HCT116 (cell line): ENCODE measurements at regions not wholly inside any gene's neighbourhood (a gene's known extent, or its start where the extent isn't known, plus 50 kb on each side); places are given as distances from the start of the nearest gene placed in this dataset.
"Not testable (repeated sequence)": the region's sequence is repeated elsewhere in the genome, so short reads cannot be mapped to it uniquely, and the experiment has no call there.

Source experiments
- ATAC-seq: fragments of 200-7000 bp; cut with Tn5 transposase; 2 replicates; pipeline ENCODE4 v1.9.1; 2020; ENCODE audit warnings: mild to moderate bottlenecking, moderate library complexity
- BruUV-seq: library from RNA; stranded (reverse); fragments of 400-500 nt; replicated peaks from 2 replicates; lab custom pipeline; 2021; lab: Mats Ljungman, UMichigan
- CTCF ChIA-PET: fragments of 300-600 bp; sonication (Branson Sonifier 250); formaldehyde crosslinking; loops from one replicate; lab custom pipeline; 2021; ENCODE audit warnings: antibody characterized with exemption; lab: Charles Lee
- POLR2A ChIA-PET: fragments of 300-600, 350-600 bp; sonication (Branson Sonifier 250); formaldehyde crosslinking; loops from one replicate; lab custom pipeline; 2021; ENCODE audit warnings: antibody characterized with exemption; lab: Charles Lee
- RAD21 ChIA-PET, 2 experiments: fragments of 300-600 bp; sonication (Branson Sonifier 250); formaldehyde crosslinking; loops; one replicate each; lab custom pipeline; 2023; ENCODE audit warnings: low total read pairs in 2 of 2; ENCODE audit not compliant: uncharacterized antibody in 2 of 2, unreplicated experiment in 2 of 2, low non-redundant PET in 1 of 2; lab: Charles Lee
- DNase-seq: peaks from one replicate; pipeline ENCODE4 v3.0.0-alpha.2; 2010; ENCODE audit warnings: low read depth, low spot score
- H2AFZ ChIP-seq: fragments of 200-600 bp; shearing (Covaris generic), sonication (generic); 2 replicates; pipeline ENCODE4 v1.6.1; 2017; ENCODE audit warnings: low read depth, mixed run types, mixed read lengths, antibody characterized with exemption, low read length; ENCODE audit not compliant: poor library complexity, severe bottlenecking
- H3K27ac ChIP-seq: 2 replicates; pipeline ENCODE4 v1.5.1; 2012; ENCODE audit warnings: low read depth, low read length
- H3K27me3 ChIP-seq: fragments of 200-600 bp; sonication (generic); 2 replicates; pipeline ENCODE4 v1.6.1; 2016; ENCODE audit warnings: mixed run types, low read length, mixed read lengths; ENCODE audit not compliant: insufficient read depth
- H3K36me3 ChIP-seq, 2 experiments: fragments of 200-500 bp in 1 of 2; fragments of 200-600 bp in 1 of 2; sonication (Bioruptor generic) in 1 of 2; sonication (generic) in 1 of 2; 2 replicates each; pipeline versions ENCODE4 v1.5.1 to v1.6.1; 2014 to 2016; ENCODE audit warnings: low read length in 2 of 2, inconsistent platforms in 1 of 2, mixed read lengths in 1 of 2, mixed run types in 1 of 2; ENCODE audit not compliant: insufficient read depth in 2 of 2, control insufficient read depth in 1 of 2
- H3K4me1 ChIP-seq, 2 experiments: fragments of 200-600 bp in 1 of 2; sonication (generic) in 1 of 2; 2 replicates each; pipeline versions ENCODE4 v1.5.1 to v1.6.1; 2012 to 2017; ENCODE audit warnings: low read length in 2 of 2, inconsistent platforms in 1 of 2, mild to moderate bottlenecking in 1 of 2, mixed read lengths in 1 of 2, mixed run types in 1 of 2, moderate library complexity in 1 of 2; ENCODE audit not compliant: insufficient read depth in 2 of 2, control insufficient read depth in 1 of 2
- H3K4me2 ChIP-seq: fragments of 200-600 bp; sonication (generic); 2 replicates; pipeline ENCODE4 v1.6.1; 2017; ENCODE audit warnings: mixed run types, low read length, mixed read lengths
- H3K4me3 ChIP-seq, 2 experiments: fragments of 200-600 bp in 1 of 2; sonication (generic) in 1 of 2; replicated peaks in 1 of 2; 2 replicates each; pipeline ENCODE4 v1.5.1; 2011 to 2016; ENCODE audit warnings: low read length in 2 of 2, control low read depth in 1 of 2, low read depth in 1 of 2, mild to moderate bottlenecking in 1 of 2, mixed read lengths in 1 of 2, mixed run types in 1 of 2
- H3K79me2 ChIP-seq: fragments of 200-600 bp; sonication (generic); 2 replicates; pipeline ENCODE4 v1.6.1; 2017; ENCODE audit warnings: mild to moderate bottlenecking, mixed run types, low read length, moderate library complexity, mixed read lengths; ENCODE audit not compliant: insufficient read depth
- H3K9ac ChIP-seq: fragments of 200-600 bp; sonication (generic); 2 replicates; pipeline ENCODE4 v1.6.1; 2016; ENCODE audit warnings: low read length, mixed read lengths
- H3K9me2 ChIP-seq: fragments of 200-600 bp; sonication (generic), shearing (Covaris generic); 2 replicates; pipeline ENCODE4 v1.6.1; 2017; ENCODE audit warnings: mixed run types, mild to moderate bottlenecking, moderate library complexity; ENCODE audit not compliant: insufficient read depth
- H3K9me3 ChIP-seq, 2 experiments: fragments of 200-500 bp in 1 of 2; fragments of 200-600 bp in 1 of 2; sonication (Bioruptor generic) in 1 of 2; sonication (generic) in 1 of 2; 2 replicates each; pipeline ENCODE4 v1.6.1; 2014 to 2017; ENCODE audit warnings: low read length in 2 of 2, mixed read lengths in 2 of 2, inconsistent platforms in 1 of 2, low read depth in 1 of 2, mild to moderate bottlenecking in 1 of 2, mixed run types in 1 of 2, moderate library complexity in 1 of 2; ENCODE audit not compliant: control insufficient read depth in 1 of 2, insufficient read depth in 1 of 2
- H4K20me1 ChIP-seq: fragments of 200-600 bp; sonication (generic), shearing (Covaris generic); 2 replicates; pipeline ENCODE4 v1.6.1; 2017; ENCODE audit warnings: mixed run types, mild to moderate bottlenecking, moderate library complexity; ENCODE audit not compliant: insufficient read depth
- CBX3 ChIP-seq: IDR thresholded peaks from 2 replicates; pipeline ENCODE4 v1.6.1; 2012; ENCODE audit warnings: low read depth
- RAD21 ChIP-seq: IDR thresholded peaks from 2 replicates; pipeline ENCODE4 v1.6.1; 2012; ENCODE audit warnings: low read depth, mild to moderate bottlenecking
- intact Hi-C: fragments of 100-400 bp; cut with micrococcal nuclease; formaldehyde crosslinking; loops from 2 replicates; pipeline ENCODE4 v1.10.0; 2022
- TF ChIP-seq, protein P1 (sequence below), 3 experiments: fragments of 200-600 bp in 1 of 3; sonication (generic) in 1 of 3; IDR thresholded peaks in 2 of 3; conservative IDR thresholded peaks in 1 of 3; 2 replicates each; pipeline ENCODE4 v1.5.1; 2012 to 2017; ENCODE audit warnings: low read depth in 2 of 3, low read length in 2 of 3, antibody characterized with exemption in 1 of 3, borderline replicate concordance in 1 of 3, control low read depth in 1 of 3, mild to moderate bottlenecking in 1 of 3, mixed read lengths in 1 of 3, mixed run types in 1 of 3, moderate library complexity in 1 of 3; ENCODE audit not compliant: insufficient read depth in 1 of 3
- TF ChIP-seq, protein P2 (sequence below): IDR thresholded peaks from 2 replicates; pipeline ENCODE4 v1.6.1; 2012; ENCODE audit warnings: low read depth

DNA sequence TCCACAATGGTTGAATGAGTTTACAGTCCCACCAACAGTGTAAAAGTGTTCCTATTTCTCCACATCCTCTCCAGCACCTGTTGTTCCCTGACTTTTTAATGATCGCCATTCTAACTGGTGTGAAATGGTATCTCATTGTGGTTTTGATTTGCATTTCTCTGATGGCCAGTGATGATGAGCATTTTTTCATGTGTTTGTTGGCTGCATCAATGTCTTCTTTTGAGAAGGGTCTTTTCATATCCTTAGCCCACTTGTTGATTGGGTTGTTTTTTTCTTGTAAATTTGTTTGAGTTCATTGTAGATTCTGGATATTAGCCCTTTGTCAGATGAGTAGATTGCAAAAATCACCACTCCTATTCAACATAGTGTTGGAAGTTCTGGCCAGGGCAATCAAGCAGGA, 287.6 kb upstream of the RASGRP1 start:
- RAD21 ChIA-PET, POLR2A ChIA-PET, intact Hi-C loops, H3K4me3 ChIP-seq, DNase-seq, BruUV-seq, H2AFZ ChIP-seq, H3K4me2 ChIP-seq, H3K9me3 ChIP-seq, H3K27me3 ChIP-seq, CTCF ChIA-PET, H3K9ac ChIP-seq, H3K79me2 ChIP-seq, H3K36me3 ChIP-seq, H3K4me1 ChIP-seq, H3K9me2 ChIP-seq, ATAC-seq, H4K20me1 ChIP-seq, H3K27ac ChIP-seq: not testable (repeated sequence)

DNA sequence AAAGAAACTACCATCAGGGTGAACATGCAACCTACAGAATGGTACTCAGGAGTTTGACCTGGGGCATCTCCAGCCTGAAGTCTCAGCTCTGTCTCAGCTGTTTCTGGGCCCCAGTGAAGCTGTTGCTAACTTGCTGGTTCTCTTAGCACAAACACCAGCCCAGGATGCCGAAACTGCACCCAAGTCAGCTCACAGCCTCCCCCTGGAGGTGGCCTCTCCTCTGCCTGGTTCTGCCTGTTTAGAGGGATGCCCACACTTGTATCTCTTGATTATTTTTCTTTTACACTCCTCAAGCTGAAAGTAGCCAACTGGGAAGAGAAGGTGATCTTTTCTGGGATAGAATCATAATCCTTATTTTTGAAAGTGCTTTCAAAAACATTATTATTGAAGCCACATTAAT, 289.0 kb upstream of the RASGRP1 start:
- DNase-seq (peak; percentile 24), ATAC-seq (peak; percentile 84)
- Histone ChIP-seq H3K9me2 (no peaks in the 10 kb centered on the region), H3K36me3 (no peaks in the 10 kb centered on the region), H3K9ac (no peak overlapping the region), H3K4me1 (no peaks in the 10 kb centered on the region), H3K27me3 (no peaks in the 10 kb centered on the region), H3K79me2 (no peaks in the 10 kb centered on the region), H3K4me3 (no peak overlapping the region), H3K4me2 (no peak overlapping the region), H3K9me3 (no peaks in the 10 kb centered on the region), H4K20me1 (no peaks in the 10 kb centered on the region), H3K27ac (no peak overlapping the region), H2AFZ (no peak overlapping the region)
- CTCF ChIA-PET, result interaction anchor here (0.7 to 1.0 kb wide), 3 partner anchors 8 to 146 kb away, joined by 4 to 5 read pairs (median 5); no protein-coding TSS in a partner anchor
- RAD21 ChIA-PET, result no interaction called here
- POLR2A ChIA-PET, result no interaction called here
- TF ChIP-seq CBX3 (no peak), RAD21 (peak; percentile 30)
- TF ChIP-seq, protein P1, sequence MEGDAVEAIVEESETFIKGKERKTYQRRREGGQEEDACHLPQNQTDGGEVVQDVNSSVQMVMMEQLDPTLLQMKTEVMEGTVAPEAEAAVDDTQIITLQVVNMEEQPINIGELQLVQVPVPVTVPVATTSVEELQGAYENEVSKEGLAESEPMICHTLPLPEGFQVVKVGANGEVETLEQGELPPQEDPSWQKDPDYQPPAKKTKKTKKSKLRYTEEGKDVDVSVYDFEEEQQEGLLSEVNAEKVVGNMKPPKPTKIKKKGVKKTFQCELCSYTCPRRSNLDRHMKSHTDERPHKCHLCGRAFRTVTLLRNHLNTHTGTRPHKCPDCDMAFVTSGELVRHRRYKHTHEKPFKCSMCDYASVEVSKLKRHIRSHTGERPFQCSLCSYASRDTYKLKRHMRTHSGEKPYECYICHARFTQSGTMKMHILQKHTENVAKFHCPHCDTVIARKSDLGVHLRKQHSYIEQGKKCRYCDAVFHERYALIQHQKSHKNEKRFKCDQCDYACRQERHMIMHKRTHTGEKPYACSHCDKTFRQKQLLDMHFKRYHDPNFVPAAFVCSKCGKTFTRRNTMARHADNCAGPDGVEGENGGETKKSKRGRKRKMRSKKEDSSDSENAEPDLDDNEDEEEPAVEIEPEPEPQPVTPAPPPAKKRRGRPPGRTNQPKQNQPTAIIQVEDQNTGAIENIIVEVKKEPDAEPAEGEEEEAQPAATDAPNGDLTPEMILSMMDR (IDR thresholded peaks at IDR 0.05 in 2 of 3, conservative IDR thresholded peaks at IDR 0.05 in 1 of 3; ENCODE audit: borderline replicate concordance in 1 of 3, insufficient read depth in 1 of 3, low read depth in 2 of 3, low read length in 2 of 3), result peak; percentile 9 to 57 (median 52); a peak in 4 of 6 replicates
- TF ChIP-seq, protein P2, sequence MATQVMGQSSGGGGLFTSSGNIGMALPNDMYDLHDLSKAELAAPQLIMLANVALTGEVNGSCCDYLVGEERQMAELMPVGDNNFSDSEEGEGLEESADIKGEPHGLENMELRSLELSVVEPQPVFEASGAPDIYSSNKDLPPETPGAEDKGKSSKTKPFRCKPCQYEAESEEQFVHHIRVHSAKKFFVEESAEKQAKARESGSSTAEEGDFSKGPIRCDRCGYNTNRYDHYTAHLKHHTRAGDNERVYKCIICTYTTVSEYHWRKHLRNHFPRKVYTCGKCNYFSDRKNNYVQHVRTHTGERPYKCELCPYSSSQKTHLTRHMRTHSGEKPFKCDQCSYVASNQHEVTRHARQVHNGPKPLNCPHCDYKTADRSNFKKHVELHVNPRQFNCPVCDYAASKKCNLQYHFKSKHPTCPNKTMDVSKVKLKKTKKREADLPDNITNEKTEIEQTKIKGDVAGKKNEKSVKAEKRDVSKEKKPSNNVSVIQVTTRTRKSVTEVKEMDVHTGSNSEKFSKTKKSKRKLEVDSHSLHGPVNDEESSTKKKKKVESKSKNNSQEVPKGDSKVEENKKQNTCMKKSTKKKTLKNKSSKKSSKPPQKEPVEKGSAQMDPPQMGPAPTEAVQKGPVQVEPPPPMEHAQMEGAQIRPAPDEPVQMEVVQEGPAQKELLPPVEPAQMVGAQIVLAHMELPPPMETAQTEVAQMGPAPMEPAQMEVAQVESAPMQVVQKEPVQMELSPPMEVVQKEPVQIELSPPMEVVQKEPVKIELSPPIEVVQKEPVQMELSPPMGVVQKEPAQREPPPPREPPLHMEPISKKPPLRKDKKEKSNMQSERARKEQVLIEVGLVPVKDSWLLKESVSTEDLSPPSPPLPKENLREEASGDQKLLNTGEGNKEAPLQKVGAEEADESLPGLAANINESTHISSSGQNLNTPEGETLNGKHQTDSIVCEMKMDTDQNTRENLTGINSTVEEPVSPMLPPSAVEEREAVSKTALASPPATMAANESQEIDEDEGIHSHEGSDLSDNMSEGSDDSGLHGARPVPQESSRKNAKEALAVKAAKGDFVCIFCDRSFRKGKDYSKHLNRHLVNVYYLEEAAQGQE, result no peak
- intact Hi-C loops, result no loop called here
- no TSS peak for BruUV-seq
